ENCODE measurements at regions not wholly inside any gene's neighbourhood (a gene's known extent, or its start where the extent isn't known, plus 50 kb on each side); places are given as distances from the start of the nearest gene placed in this dataset.
"Not testable (repeated sequence)": the region's sequence is repeated elsewhere in the genome, so short reads cannot be mapped to it uniquely, and the experiment has no call there.

- no peak for DNase-seq
Observed at GRCh38 chr17:62150471-62150870, 85.4 kb upstream of the MED13 start.

- DNase-seq, result no peak
Observed at GRCh38 chr17:62149961-62150360, 84.9 kb upstream of the MED13 start.

GRCh38 chr17:62147284-62147683, 82.2 kb upstream of the MED13 start:
- DNase-seq, result no peak

- DNase-seq, result no peak
Observed at GRCh38 chr17:62140836-62141235, 75.8 kb upstream of the MED13 start.

- DNase-seq, result no peak
Observed at GRCh38 chr17:62140376-62140775, 75.3 kb upstream of the MED13 start.

GRCh38 chr17:62139690-62140354, 74.7 kb upstream of the MED13 start:
- not testable (repeated sequence) for DNase-seq

GRCh38 chr17:62139141-62139540, 74.1 kb upstream of the MED13 start:
- no peak for DNase-seq

GRCh38 chr17:62138676-62139121, 73.6 kb upstream of the MED13 start:
- DNase-seq, result not testable (repeated sequence)

GRCh38 chr17:62137734-62138624, 72.9 kb upstream of the MED13 start:
- DNase-seq, result peak; percentile 10

- not testable (repeated sequence) for DNase-seq
Observed at GRCh38 chr17:62137013-62137733, 72.1 kb upstream of the MED13 start.

- DNase-seq, result no peak
Observed at GRCh38 chr17:62135742-62136141, 70.7 kb upstream of the MED13 start.

GRCh38 chr17:62135096-62135495, 70.0 kb upstream of the MED13 start:
- DNase-seq, result not testable (repeated sequence)

- no peak for DNase-seq
Observed at GRCh38 chr17:62134397-62134796, 69.3 kb upstream of the MED13 start.

- DNase-seq, result not testable (repeated sequence)
Observed at GRCh38 chr17:62131271-62131670, 66.2 kb upstream of the MED13 start.

GRCh38 chr17:62130739-62131138, 65.7 kb upstream of the MED13 start:
- DNase-seq, result no peak

GRCh38 chr17:62126292-62126691, 61.2 kb upstream of the MED13 start:
- DNase-seq, result no peak

- DNase-seq, result no peak
Observed at GRCh38 chr17:62125307-62125706, 60.2 kb upstream of the MED13 start.

- DNase-seq, result no peak
Observed at GRCh38 chr17:62121025-62121730, 56.1 kb upstream of the MED13 start.

- no peak for DNase-seq
Observed at GRCh38 chr17:62119373-62119772, 54.3 kb upstream of the MED13 start.

Data from left kidney (tissue), 1 donor.